ENCODE measurements at regions not wholly inside any gene's neighbourhood (a gene's known extent, or its start where the extent isn't known, plus 50 kb on each side); places are given as distances from the start of the nearest gene placed in this dataset.

DNA sequence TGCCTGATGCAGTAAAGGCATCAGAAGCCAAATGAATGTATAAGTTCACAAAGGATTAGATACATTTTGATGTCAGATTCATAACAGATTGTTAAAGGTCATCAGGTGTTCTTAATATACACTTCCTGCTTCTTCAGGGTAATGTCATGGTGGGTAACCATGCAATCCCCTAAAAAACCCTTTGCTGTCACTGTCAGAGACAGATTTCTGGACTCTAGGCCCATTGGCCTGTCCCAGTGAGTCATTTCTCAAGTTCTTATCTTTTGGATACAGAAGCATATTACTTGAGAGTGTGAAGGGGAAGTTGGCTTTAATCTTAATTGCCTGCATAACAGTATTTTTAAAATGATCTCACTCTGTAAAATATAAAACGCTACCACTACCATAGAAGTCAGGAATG lies 895.6 kb upstream of the MAP3K7 start (continued):
- peak; percentile 84 for TF ChIP-seq ATF7 (IDR thresholded peaks at IDR 0.05; ENCODE audit: low read depth)
- TF ChIP-seq CREM (IDR thresholded peaks at IDR 0.05; ENCODE audit: low read depth), result peak; percentile 81
- TF ChIP-seq, protein P1, sequence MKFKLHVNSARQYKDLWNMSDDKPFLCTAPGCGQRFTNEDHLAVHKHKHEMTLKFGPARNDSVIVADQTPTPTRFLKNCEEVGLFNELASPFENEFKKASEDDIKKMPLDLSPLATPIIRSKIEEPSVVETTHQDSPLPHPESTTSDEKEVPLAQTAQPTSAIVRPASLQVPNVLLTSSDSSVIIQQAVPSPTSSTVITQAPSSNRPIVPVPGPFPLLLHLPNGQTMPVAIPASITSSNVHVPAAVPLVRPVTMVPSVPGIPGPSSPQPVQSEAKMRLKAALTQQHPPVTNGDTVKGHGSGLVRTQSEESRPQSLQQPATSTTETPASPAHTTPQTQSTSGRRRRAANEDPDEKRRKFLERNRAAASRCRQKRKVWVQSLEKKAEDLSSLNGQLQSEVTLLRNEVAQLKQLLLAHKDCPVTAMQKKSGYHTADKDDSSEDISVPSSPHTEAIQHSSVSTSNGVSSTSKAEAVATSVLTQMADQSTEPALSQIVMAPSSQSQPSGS (IDR thresholded peaks at IDR 0.05; ENCODE audit: low read length), result peak; percentile 83
- peak; percentile 87 for TF ChIP-seq BCL11A (IDR thresholded peaks at IDR 0.05; ENCODE audit: low read depth, low read length)
- no peak for TF ChIP-seq ZNF622 (IDR thresholded peaks at IDR 0.05)
- TF ChIP-seq CEBPB (IDR thresholded peaks at IDR 0.05; ENCODE audit: borderline replicate concordance in 1 of 2, low read depth in 2 of 2, low read length in 2 of 2), result peak in 1 of 2 experiments; percentile 57; a peak in 1 of 4 replicates
- TF ChIP-seq, protein P2, sequence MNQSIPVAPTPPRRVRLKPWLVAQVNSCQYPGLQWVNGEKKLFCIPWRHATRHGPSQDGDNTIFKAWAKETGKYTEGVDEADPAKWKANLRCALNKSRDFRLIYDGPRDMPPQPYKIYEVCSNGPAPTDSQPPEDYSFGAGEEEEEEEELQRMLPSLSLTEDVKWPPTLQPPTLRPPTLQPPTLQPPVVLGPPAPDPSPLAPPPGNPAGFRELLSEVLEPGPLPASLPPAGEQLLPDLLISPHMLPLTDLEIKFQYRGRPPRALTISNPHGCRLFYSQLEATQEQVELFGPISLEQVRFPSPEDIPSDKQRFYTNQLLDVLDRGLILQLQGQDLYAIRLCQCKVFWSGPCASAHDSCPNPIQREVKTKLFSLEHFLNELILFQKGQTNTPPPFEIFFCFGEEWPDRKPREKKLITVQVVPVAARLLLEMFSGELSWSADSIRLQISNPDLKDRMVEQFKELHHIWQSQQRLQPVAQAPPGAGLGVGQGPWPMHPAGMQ (IDR thresholded peaks at IDR 0.05; ENCODE audit: borderline replicate concordance), result no peak
- TF ChIP-seq, protein P3, sequence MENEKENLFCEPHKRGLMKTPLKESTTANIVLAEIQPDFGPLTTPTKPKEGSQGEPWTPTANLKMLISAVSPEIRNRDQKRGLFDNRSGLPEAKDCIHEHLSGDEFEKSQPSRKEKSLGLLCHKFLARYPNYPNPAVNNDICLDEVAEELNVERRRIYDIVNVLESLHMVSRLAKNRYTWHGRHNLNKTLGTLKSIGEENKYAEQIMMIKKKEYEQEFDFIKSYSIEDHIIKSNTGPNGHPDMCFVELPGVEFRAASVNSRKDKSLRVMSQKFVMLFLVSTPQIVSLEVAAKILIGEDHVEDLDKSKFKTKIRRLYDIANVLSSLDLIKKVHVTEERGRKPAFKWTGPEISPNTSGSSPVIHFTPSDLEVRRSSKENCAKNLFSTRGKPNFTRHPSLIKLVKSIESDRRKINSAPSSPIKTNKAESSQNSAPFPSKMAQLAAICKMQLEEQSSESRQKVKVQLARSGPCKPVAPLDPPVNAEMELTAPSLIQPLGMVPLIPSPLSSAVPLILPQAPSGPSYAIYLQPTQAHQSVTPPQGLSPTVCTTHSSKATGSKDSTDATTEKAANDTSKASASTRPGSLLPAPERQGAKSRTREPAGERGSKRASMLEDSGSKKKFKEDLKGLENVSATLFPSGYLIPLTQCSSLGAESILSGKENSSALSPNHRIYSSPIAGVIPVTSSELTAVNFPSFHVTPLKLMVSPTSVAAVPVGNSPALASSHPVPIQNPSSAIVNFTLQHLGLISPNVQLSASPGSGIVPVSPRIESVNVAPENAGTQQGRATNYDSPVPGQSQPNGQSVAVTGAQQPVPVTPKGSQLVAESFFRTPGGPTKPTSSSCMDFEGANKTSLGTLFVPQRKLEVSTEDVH (IDR thresholded peaks at IDR 0.05; ENCODE audit: low read depth, partially characterized antibody), result no peak
- peak; percentile 78 for TF ChIP-seq MTA3 (IDR thresholded peaks at IDR 0.05; ENCODE audit: borderline replicate concordance, low read length)
- peak; percentile 97 for TF ChIP-seq MTA2 (IDR thresholded peaks at IDR 0.05; ENCODE audit: low read depth)
- TF ChIP-seq, protein P4, sequence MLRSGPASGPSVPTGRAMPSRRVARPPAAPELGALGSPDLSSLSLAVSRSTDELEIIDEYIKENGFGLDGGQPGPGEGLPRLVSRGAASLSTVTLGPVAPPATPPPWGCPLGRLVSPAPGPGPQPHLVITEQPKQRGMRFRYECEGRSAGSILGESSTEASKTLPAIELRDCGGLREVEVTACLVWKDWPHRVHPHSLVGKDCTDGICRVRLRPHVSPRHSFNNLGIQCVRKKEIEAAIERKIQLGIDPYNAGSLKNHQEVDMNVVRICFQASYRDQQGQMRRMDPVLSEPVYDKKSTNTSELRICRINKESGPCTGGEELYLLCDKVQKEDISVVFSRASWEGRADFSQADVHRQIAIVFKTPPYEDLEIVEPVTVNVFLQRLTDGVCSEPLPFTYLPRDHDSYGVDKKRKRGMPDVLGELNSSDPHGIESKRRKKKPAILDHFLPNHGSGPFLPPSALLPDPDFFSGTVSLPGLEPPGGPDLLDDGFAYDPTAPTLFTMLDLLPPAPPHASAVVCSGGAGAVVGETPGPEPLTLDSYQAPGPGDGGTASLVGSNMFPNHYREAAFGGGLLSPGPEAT (IDR thresholded peaks at IDR 0.05; ENCODE audit: low read depth), result peak; percentile 90
- peak; percentile 60; the same call in 1 of the 2 replicates for TF ChIP-seq NBN (IDR thresholded peaks at IDR 0.05)
- TF ChIP-seq RAD21 (IDR thresholded peaks at IDR 0.05; ENCODE audit: insufficient read depth, low read depth, low read length), result peak; percentile 3; the same call in 1 of the 2 replicates
- TF ChIP-seq, protein P5, sequence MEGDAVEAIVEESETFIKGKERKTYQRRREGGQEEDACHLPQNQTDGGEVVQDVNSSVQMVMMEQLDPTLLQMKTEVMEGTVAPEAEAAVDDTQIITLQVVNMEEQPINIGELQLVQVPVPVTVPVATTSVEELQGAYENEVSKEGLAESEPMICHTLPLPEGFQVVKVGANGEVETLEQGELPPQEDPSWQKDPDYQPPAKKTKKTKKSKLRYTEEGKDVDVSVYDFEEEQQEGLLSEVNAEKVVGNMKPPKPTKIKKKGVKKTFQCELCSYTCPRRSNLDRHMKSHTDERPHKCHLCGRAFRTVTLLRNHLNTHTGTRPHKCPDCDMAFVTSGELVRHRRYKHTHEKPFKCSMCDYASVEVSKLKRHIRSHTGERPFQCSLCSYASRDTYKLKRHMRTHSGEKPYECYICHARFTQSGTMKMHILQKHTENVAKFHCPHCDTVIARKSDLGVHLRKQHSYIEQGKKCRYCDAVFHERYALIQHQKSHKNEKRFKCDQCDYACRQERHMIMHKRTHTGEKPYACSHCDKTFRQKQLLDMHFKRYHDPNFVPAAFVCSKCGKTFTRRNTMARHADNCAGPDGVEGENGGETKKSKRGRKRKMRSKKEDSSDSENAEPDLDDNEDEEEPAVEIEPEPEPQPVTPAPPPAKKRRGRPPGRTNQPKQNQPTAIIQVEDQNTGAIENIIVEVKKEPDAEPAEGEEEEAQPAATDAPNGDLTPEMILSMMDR (IDR thresholded peaks at IDR 0.05 in 2 of 3, conservative IDR thresholded peaks at IDR 0.05 in 1 of 3; ENCODE audit: control insufficient read depth in 2 of 3, extremely low read depth in 1 of 3, insufficient read depth in 1 of 3, low read depth in 3 of 3, low read length in 3 of 3), result no peak
- peak; percentile 59; the same call in 1 of the 2 replicates for TF ChIP-seq PML (IDR thresholded peaks at IDR 0.05; ENCODE audit: low read length)
- TF ChIP-seq SPI1 (IDR thresholded peaks at IDR 0.05; ENCODE audit: borderline replicate concordance, insufficient read depth, low read depth, low read length), result peak; percentile 61
- TF ChIP-seq BMI1 (IDR thresholded peaks at IDR 0.05; ENCODE audit: borderline replicate concordance), result peak; percentile 80
- TF ChIP-seq KDM1A (IDR thresholded peaks at IDR 0.05; ENCODE audit: borderline replicate concordance), result no peak
- no peak for TF ChIP-seq SMAD5 (IDR thresholded peaks at IDR 0.05; ENCODE audit: low read depth)
- peak; percentile 34; the same call in 1 of the 2 replicates for TF ChIP-seq GABPA (IDR thresholded peaks at IDR 0.05; ENCODE audit: low read depth)
- no peak for TF ChIP-seq STAT3 (IDR thresholded peaks at IDR 0.05; ENCODE audit: low read depth, low read length)
- TF ChIP-seq HDGF (IDR thresholded peaks at IDR 0.05), result no peak
- peak; percentile 95 for TF ChIP-seq NFIC (IDR thresholded peaks at IDR 0.05; ENCODE audit: low read depth, low read length)
- TF ChIP-seq ZBED1 (IDR thresholded peaks at IDR 0.05; ENCODE audit: borderline replicate concordance), result peak; percentile 88; the same call in 1 of the 2 replicates

Measured in GM12878 (cell line).